ENCODE measurements at regions not wholly inside any gene's neighbourhood (a gene's known extent, or its start where the extent isn't known, plus 50 kb on each side); places are given as distances from the start of the nearest gene placed in this dataset.

DNA sequence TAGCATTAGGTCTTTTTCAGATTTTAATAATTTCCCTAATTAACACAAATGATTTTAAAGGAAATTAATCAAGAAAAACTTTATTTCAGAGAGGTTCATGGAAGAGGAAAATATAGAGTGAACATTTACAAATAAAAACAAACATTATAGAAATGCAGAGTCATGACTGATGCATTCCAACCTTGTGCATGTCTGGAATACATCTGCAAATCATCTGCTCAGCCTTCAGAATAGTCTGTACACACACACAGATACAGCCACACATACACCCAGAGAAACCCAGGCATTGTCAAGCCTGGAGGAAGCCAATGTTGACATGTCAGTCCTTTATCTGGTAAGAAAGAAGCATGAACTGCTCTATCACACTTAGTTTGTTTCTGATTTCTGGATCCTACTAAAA, 61.3 kb upstream of the NFKB1 start (continued):
- no peak for TF ChIP-seq ZMYM4 (CRISPR knock-in tag; IDR thresholded peaks at IDR 0.05)
- TF ChIP-seq TAF1 (CRISPR knock-in tag; IDR thresholded peaks at IDR 0.05), result no peak
- TF ChIP-seq JUN (CRISPR knock-in tag; IDR thresholded peaks at IDR 0.05), result no peak
- no peak for TF ChIP-seq GLI4 (CRISPR knock-in tag; IDR thresholded peaks at IDR 0.05; ENCODE audit: borderline replicate concordance)
- TF ChIP-seq MAFF (IDR thresholded peaks at IDR 0.05; ENCODE audit: low read depth, low read length), result peak; percentile 34; the same call in 1 of the 2 replicates
- no peak for TF ChIP-seq ZNF788 (CRISPR knock-in tag; IDR thresholded peaks at IDR 0.05; ENCODE audit: borderline replicate concordance)
- no peak for TF ChIP-seq KDM1A (CRISPR knock-in tag; IDR thresholded peaks at IDR 0.05)
- TF ChIP-seq, protein P1, sequence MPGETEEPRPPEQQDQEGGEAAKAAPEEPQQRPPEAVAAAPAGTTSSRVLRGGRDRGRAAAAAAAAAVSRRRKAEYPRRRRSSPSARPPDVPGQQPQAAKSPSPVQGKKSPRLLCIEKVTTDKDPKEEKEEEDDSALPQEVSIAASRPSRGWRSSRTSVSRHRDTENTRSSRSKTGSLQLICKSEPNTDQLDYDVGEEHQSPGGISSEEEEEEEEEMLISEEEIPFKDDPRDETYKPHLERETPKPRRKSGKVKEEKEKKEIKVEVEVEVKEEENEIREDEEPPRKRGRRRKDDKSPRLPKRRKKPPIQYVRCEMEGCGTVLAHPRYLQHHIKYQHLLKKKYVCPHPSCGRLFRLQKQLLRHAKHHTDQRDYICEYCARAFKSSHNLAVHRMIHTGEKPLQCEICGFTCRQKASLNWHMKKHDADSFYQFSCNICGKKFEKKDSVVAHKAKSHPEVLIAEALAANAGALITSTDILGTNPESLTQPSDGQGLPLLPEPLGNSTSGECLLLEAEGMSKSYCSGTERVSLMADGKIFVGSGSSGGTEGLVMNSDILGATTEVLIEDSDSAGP (CRISPR knock-in tag; IDR thresholded peaks at IDR 0.05; ENCODE audit: borderline replicate concordance), result no peak
- TF ChIP-seq, protein P2, sequence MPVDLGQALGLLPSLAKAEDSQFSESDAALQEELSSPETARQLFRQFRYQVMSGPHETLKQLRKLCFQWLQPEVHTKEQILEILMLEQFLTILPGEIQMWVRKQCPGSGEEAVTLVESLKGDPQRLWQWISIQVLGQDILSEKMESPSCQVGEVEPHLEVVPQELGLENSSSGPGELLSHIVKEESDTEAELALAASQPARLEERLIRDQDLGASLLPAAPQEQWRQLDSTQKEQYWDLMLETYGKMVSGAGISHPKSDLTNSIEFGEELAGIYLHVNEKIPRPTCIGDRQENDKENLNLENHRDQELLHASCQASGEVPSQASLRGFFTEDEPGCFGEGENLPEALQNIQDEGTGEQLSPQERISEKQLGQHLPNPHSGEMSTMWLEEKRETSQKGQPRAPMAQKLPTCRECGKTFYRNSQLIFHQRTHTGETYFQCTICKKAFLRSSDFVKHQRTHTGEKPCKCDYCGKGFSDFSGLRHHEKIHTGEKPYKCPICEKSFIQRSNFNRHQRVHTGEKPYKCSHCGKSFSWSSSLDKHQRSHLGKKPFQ (CRISPR knock-in tag; IDR thresholded peaks at IDR 0.05; ENCODE audit: insufficient replicate concordance), result no peak
- no peak for TF ChIP-seq FOXA1 (IDR thresholded peaks at IDR 0.05)
- TF ChIP-seq FOXA1 (CRISPR knock-in tag; IDR thresholded peaks at IDR 0.05), result peak; percentile 44; the same call in 1 of the 2 replicates
- TF ChIP-seq ZNF234 (CRISPR knock-in tag; conservative IDR thresholded peaks at IDR 0.05), result no peak
- TF ChIP-seq SMYD3 (CRISPR knock-in tag; IDR thresholded peaks at IDR 0.05), result no peak
- no peak for TF ChIP-seq NFKB2 (CRISPR knock-in tag; IDR thresholded peaks at IDR 0.05; ENCODE audit: borderline replicate concordance)
- no peak for TF ChIP-seq CHCHD3 (CRISPR knock-in tag; IDR thresholded peaks at IDR 0.05)
- no peak for TF ChIP-seq ZNF501 (CRISPR knock-in tag; IDR thresholded peaks at IDR 0.05)
- no peak for TF ChIP-seq RCOR2 (CRISPR knock-in tag; IDR thresholded peaks at IDR 0.05)
- 0 out of 2 replicates have a peak, but pooled peaks have one; percentile 43 for TF ChIP-seq IRF2 (CRISPR knock-in tag; IDR thresholded peaks at IDR 0.05)
- TF ChIP-seq ZSCAN29 (CRISPR knock-in tag; conservative IDR thresholded peaks at IDR 0.05), result no peak
- no peak for TF ChIP-seq ZMAT3 (CRISPR knock-in tag; conservative IDR thresholded peaks at IDR 0.05)
- TF ChIP-seq HES4 (CRISPR knock-in tag; IDR thresholded peaks at IDR 0.05; ENCODE audit: borderline replicate concordance), result no peak
- TF ChIP-seq EZH2 (conservative IDR thresholded peaks at IDR 0.05; ENCODE audit: low read depth, low read length), result no peak
- TF ChIP-seq ZNF790 (CRISPR knock-in tag; IDR thresholded peaks at IDR 0.05; ENCODE audit: borderline replicate concordance), result no peak
- no peak for TF ChIP-seq KLF11 (CRISPR knock-in tag; IDR thresholded peaks at IDR 0.05)
- no peak for TF ChIP-seq ZNF850 (CRISPR knock-in tag; conservative IDR thresholded peaks at IDR 0.05)
- TF ChIP-seq GRHL1 (CRISPR knock-in tag; conservative IDR thresholded peaks at IDR 0.05), result no peak
- no peak for TF ChIP-seq ZSCAN21 (CRISPR knock-in tag; IDR thresholded peaks at IDR 0.05; ENCODE audit: borderline replicate concordance)
- no peak for TF ChIP-seq ZNF614 (CRISPR knock-in tag; IDR thresholded peaks at IDR 0.05; ENCODE audit: borderline replicate concordance)
- no peak for TF ChIP-seq PHF21A (CRISPR knock-in tag; IDR thresholded peaks at IDR 0.05)
- TF ChIP-seq ZNF160 (CRISPR knock-in tag; IDR thresholded peaks at IDR 0.05), result no peak
- peak; percentile 18; the same call in 1 of the 3 replicates for TF ChIP-seq MXI1 (IDR thresholded peaks at IDR 0.05; ENCODE audit: borderline replicate concordance, low read depth, low read length)

Data from HepG2 (cell line).